ENCODE measurements at regions not wholly inside any gene's neighbourhood (a gene's known extent, or its start where the extent isn't known, plus 50 kb on each side); places are given as distances from the start of the nearest gene placed in this dataset.

DNA sequence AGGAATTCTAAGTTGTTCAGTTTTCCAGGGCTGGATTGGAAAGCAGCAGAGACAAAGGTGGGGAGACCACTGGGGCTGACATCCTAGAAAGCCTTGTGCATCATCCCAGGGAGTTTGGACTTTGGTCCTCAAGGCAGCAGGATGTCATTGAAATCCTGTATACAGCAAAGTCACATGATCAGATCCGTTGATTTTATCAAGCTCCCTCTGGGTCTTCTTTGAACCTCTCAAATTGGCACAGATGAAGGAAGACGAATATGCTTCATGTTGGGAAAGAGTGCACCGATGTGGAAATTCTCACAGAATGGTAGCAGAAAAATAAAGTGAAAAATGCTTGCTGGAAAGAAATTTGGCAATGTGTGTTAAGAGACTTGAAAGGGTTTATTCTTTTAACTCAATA, 149.8 kb upstream of the TMTC4 start:
- no peak overlapping the region for H3K4me3 ChIP-seq
- H3K9me3 ChIP-seq = peaks cover 0 to 3% of the 10 kb centered on the region in 2 donors
- H3K27me3 ChIP-seq = no peaks in the 10 kb centered on the region
- H3K4me1 ChIP-seq = no peaks in the 10 kb centered on the region
- no peak for DNase-seq
- no peak for TF ChIP-seq CTCF (IDR thresholded peaks at IDR 0.05)
- no peak overlapping the region for H3K27ac ChIP-seq
- no peak for ATAC-seq
- intact Hi-C loops (cut with DNase I) = no loop called here
- no peaks in the 10 kb centered on the region for H3K36me3 ChIP-seq

DNA sequence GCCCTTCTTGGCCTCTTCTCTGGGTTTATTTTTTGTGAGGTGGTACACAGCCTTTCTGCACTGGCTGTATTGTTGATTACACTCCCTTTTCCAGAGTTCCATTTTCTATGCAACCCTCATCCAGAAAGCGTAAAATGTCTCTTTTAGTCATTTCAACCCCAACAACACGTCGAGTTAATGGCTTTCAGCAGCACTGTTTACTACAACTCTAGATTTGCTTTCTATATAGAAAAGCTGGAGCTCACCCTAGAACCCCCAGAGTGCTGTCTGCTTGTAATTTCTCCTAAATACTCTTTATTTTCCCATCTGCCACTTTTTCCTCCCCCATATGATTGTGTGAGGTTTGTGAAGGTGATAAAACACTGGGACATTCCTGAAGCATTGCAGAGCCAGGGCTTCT, 148.9 kb upstream of the TMTC4 start:
- ATAC-seq = no peak

DNA sequence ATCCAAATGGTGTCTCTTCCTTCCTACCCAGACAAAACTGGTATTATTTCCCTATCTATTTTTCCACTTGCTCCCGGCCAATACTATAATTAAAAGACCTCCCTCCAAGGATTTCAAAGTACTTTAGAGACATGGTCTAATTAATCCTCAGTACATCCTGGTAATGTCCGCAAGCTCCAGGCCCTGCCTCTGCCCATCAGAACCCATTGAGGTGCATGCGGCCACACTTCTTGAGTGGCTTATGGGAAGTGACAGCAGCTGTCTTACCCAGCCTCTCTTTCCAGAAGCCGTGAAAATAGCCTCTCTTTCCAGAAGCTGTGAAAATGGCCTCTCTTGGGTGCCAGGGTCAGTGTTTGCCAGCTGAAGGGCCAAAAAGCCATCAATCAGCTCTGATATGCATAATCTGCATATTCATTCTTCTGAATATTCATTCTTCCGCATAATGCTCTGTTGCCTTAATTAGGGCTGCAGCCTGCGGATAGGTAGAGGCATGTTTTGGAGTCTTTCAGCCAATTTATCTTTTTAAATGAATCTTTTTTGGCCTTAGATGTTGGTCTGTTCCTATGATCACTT, 148.4 kb upstream of the TMTC4 start:
- Histone ChIP-seq H3K27ac (no peak overlapping the region), H3K4me1 (no peaks in the 10 kb centered on the region), H3K4me3 (no peak overlapping the region), H3K36me3 (no peaks in the 10 kb centered on the region), H3K9me3 (no peaks in the 10 kb centered on the region), H3K27me3 (no peaks in the 10 kb centered on the region)
- intact Hi-C loops (cut with DNase I) = no loop called here
- ATAC-seq (no peak), DNase-seq (no peak)
- no peak for TF ChIP-seq CTCF (IDR thresholded peaks at IDR 0.05)

More for the DNA sequence above, 148.9 kb upstream of the TMTC4 start:
- intact Hi-C loops (cut with DNase I) = no loop called here
- no peaks in the 10 kb centered on the region for H3K4me1 ChIP-seq
- no peak for TF ChIP-seq CTCF (IDR thresholded peaks at IDR 0.05)
- no peak overlapping the region for H3K27ac ChIP-seq
- H3K9me3 ChIP-seq = no peaks in the 10 kb centered on the region
- H3K4me3 ChIP-seq = no peak overlapping the region
- H3K36me3 ChIP-seq = no peaks in the 10 kb centered on the region
- H3K27me3 ChIP-seq = no peaks in the 10 kb centered on the region
- DNase-seq = no peak

DNA sequence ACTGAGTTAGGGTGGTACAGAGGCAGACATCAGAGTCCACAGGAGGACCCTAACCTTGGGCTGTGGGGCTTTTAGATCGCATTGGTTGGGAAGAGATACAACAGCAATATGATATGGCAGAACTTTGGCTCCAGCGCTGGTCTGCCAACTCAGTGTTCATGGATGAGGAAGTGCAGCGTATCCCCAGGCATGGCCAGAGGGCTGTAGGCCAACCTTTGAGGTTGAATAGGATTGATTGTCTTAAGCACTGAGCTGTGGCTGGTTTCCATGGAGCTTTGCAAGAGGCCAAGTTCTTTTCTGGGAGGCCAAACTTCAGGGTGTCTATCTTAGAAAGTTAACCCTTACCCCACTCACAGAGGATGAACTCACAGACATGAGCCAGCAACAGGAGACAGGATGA, 144.1 kb upstream of the TMTC4 start:
- Histone ChIP-seq H3K27ac (no peak overlapping the region), H3K9me3 (peaks cover 0 to 2% of the 10 kb centered on the region in 2 donors), H3K4me3 (no peak overlapping the region), H3K4me1 (no peaks in the 10 kb centered on the region), H3K27me3 (no peaks in the 10 kb centered on the region), H3K36me3 (no peaks in the 10 kb centered on the region)
- ATAC-seq (no peak), DNase-seq (no peak)
- intact Hi-C loops (cut with DNase I) = no loop called here
- no peak for TF ChIP-seq CTCF (IDR thresholded peaks at IDR 0.05)

DNA sequence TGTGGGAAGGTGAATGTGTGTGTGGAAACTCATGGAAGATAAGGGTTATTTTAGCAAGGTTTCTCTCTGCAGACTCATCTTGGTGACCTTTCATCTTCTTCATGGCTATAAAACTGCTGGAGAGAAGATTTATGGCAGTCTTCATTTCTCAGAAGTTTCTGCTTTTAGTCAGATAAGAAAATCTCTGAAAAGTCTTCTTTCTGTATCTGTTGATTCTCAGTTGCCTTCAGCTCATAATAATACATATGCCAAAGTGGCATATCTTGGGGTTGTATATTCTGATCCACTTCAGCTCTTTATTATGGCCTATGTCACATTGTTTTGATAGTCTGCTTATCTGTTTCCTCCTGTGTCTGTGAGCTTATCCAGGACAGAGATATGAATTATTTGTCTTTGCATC, 143.3 kb upstream of the TMTC4 start:
- Histone ChIP-seq H3K27ac (no peak overlapping the region), H3K36me3 (no peaks in the 10 kb centered on the region), H3K4me3 (no peak overlapping the region), H3K4me1 (no peaks in the 10 kb centered on the region), H3K9me3 (peaks cover 0 to 2% of the 10 kb centered on the region in 2 donors), H3K27me3 (no peaks in the 10 kb centered on the region)
- DNase-seq (no peak), ATAC-seq (no peak)
- TF ChIP-seq CTCF (IDR thresholded peaks at IDR 0.05) = no peak
- intact Hi-C loops (cut with DNase I) = no loop called here

All from left lung (tissue), 4 donors.